Astrocyte (in vitro differentiated cells and primary cell): ENCODE measurements at regions not wholly inside any gene's neighbourhood (a gene's known extent, or its start where the extent isn't known, plus 50 kb on each side); places are given as distances from the start of the nearest gene placed in this dataset.
A peak's percentile ranks its signal among the peaks of the same experiment; 100 is the strongest.

Experiments used
- DNase-seq: peaks from one replicate; pipeline ENCODE4 v3.0.0-alpha.2; 2010; ENCODE audit warnings: low read depth
- FAIRE-seq: peaks from 2 replicates; lab custom pipeline; 2011; peaks lifted over from hg19 to GRCh38; lab: Jason Lieb, UNC
- H2AFZ ChIP-seq: 2 replicates; pipeline ENCODE4 v1.6.0; 2012; ENCODE audit warnings: low read depth, low read length, inconsistent platforms
- H3K27ac ChIP-seq: 2 replicates; pipeline ENCODE4 v1.5.1; 2011; ENCODE audit warnings: low read depth, low read length, inconsistent platforms
- H3K27me3 ChIP-seq: 2 replicates; pipeline ENCODE4 v1.6.0; 2011; ENCODE audit warnings: low read length, inconsistent platforms; ENCODE audit not compliant: insufficient read depth
- H3K36me3 ChIP-seq: 2 replicates; pipeline ENCODE4 v1.5.1; 2011; ENCODE audit warnings: low read length, inconsistent platforms; ENCODE audit not compliant: insufficient read depth
- H3K4me1 ChIP-seq: 2 replicates; pipeline ENCODE4 v1.5.1; 2011; ENCODE audit warnings: low read length, inconsistent platforms; ENCODE audit not compliant: insufficient read depth
- H3K4me2 ChIP-seq: 2 replicates; pipeline ENCODE4 v1.6.0; 2012; ENCODE audit warnings: low read length, inconsistent platforms
- H3K4me3 ChIP-seq: 2 replicates; pipeline ENCODE4 v1.5.1; 2011; ENCODE audit warnings: low read depth, mild to moderate bottlenecking, low read length, inconsistent platforms; ENCODE audit not compliant: insufficient read depth
- H3K79me2 ChIP-seq: 2 replicates; pipeline ENCODE4 v1.6.0; 2012; ENCODE audit warnings: mild to moderate bottlenecking, low read length, inconsistent platforms; ENCODE audit not compliant: insufficient read depth
- H3K9ac ChIP-seq: 2 replicates; pipeline ENCODE4 v1.6.0; 2012; ENCODE audit warnings: mild to moderate bottlenecking, low read length, inconsistent platforms
- H3K9me3 ChIP-seq: 2 replicates; pipeline ENCODE4 v1.5.1; 2012; ENCODE audit warnings: low read depth, mild to moderate bottlenecking, low read length, inconsistent platforms; ENCODE audit not compliant: insufficient read depth
- H4K20me1 ChIP-seq: 2 replicates; pipeline ENCODE4 v1.6.0; 2012; ENCODE audit warnings: low read length, inconsistent platforms; ENCODE audit not compliant: insufficient read depth
- H3K27ac Mint-ChIP-seq: one replicate; pipeline ENCODE4 v1.8.0; 2021; ENCODE audit warnings: mild to moderate bottlenecking, mixed read lengths; ENCODE audit not compliant: unreplicated experiment
- H3K27me3 Mint-ChIP-seq: one replicate; pipeline ENCODE4 v1.8.0; 2021; ENCODE audit warnings: low read depth, mixed read lengths; ENCODE audit not compliant: unreplicated experiment
- H3K36me3 Mint-ChIP-seq: one replicate; pipeline ENCODE4 v1.8.0; 2021; ENCODE audit warnings: low read depth, mixed read lengths; ENCODE audit not compliant: unreplicated experiment
- H3K4me1 Mint-ChIP-seq: one replicate; pipeline ENCODE4 v1.8.0; 2021; ENCODE audit warnings: low read depth, mixed read lengths; ENCODE audit not compliant: unreplicated experiment
- H3K4me3 Mint-ChIP-seq: one replicate; pipeline ENCODE4 v1.8.0; 2021; ENCODE audit warnings: mild to moderate bottlenecking, moderate library complexity, mixed read lengths; ENCODE audit not compliant: unreplicated experiment
- H3K9me3 Mint-ChIP-seq: one replicate; pipeline ENCODE4 v1.8.0; 2021; ENCODE audit warnings: mild to moderate bottlenecking, mixed read lengths; ENCODE audit not compliant: unreplicated experiment
- CTCF ChIP-seq: IDR thresholded peaks from 2 replicates; pipeline ENCODE4 v1.5.1; 2011; ENCODE audit warnings: low read depth, mild to moderate bottlenecking, inconsistent platforms, low read length, moderate library complexity; ENCODE audit not compliant: insufficient read depth
- EZH2 ChIP-seq: IDR thresholded peaks from 2 replicates; pipeline ENCODE4 v1.6.1; 2012; ENCODE audit warnings: mild to moderate bottlenecking, low read length, inconsistent platforms; ENCODE audit not compliant: insufficient read depth

DNA sequence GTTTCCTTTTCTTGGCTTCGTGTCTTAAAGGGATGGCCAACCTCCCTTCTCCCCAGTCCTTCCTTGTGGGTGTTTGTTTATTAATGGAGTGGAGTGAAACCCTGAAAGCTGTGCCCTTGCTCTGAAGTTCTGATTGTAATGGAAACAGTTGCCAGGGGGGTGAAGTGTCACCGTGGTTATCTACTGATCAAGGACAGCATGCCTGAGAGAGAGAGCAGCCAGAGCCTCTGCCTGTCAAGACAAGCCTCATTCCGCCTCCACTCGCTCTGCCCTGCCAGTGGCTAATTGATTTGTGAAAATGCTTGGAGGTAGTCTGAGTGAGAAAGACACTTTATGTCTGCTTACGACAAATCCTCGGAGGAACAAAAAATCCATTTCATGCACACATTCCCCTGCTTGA is 143.7 kb upstream of the SLC30A5 start:
- no peak overlapping the region for H3K27ac Mint-ChIP-seq
- no peak for FAIRE-seq
- DNase-seq = no peak
- H3K27me3 ChIP-seq = peaks cover 4% of the 10 kb centered on the region
- no peaks in the 10 kb centered on the region for H3K36me3 Mint-ChIP-seq
- peaks cover 19% of the 10 kb centered on the region for H3K4me1 Mint-ChIP-seq
- peak overlapping the region; percentile 42 for H2AFZ ChIP-seq
- H3K4me2 ChIP-seq = no peak overlapping the region
- H3K4me1 ChIP-seq = no peaks in the 10 kb centered on the region
- H3K4me3 ChIP-seq = no peak overlapping the region
- no peak overlapping the region for H3K27ac ChIP-seq
- peaks cover 12% of the 10 kb centered on the region for H3K27me3 Mint-ChIP-seq
- no peaks in the 10 kb centered on the region for H3K79me2 ChIP-seq
- H3K9me3 Mint-ChIP-seq = peaks cover 2% of the 10 kb centered on the region
- H3K4me3 Mint-ChIP-seq = no peak overlapping the region
- no peaks in the 10 kb centered on the region for H4K20me1 ChIP-seq
- H3K9ac ChIP-seq = no peak overlapping the region
- H3K9me3 ChIP-seq = no peaks in the 10 kb centered on the region
- TF ChIP-seq EZH2 (no peak), CTCF (no peak)
- H3K36me3 ChIP-seq = no peaks in the 10 kb centered on the region

DNA sequence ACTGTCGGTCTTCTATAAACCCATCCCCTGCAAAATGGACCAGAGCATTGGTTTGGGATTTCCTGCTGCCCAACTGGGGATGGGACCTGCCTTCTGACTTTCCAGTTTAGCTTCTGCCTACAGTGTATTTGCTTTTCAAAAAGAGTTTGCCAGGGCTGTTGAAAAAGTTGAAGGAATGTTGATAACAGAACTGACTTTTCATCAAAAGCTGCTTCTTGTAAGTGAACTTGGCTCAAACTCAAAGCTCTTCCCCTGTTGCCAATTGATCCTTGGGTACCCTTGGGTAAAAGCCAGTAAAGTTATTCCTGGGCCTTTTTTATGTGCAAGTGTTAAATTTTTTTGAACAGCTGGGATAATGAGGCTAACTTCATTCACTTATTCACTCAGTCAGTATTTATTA is 142.9 kb upstream of the SLC30A5 start:
- Histone ChIP-seq H3K4me1 (no peaks in the 10 kb centered on the region), H3K79me2 (no peaks in the 10 kb centered on the region), H3K4me3 (no peak overlapping the region), H3K27me3 (peaks cover 4% of the 10 kb centered on the region), H3K4me2 (no peak overlapping the region), H2AFZ (no peak overlapping the region), H3K9me3 (no peaks in the 10 kb centered on the region), H3K36me3 (no peaks in the 10 kb centered on the region), H4K20me1 (no peaks in the 10 kb centered on the region), H3K9ac (no peak overlapping the region), H3K27ac (no peak overlapping the region)
- H3K27me3 Mint-ChIP-seq = peaks cover 15% of the 10 kb centered on the region
- no peak for DNase-seq
- no peaks in the 10 kb centered on the region for H3K36me3 Mint-ChIP-seq
- H3K27ac Mint-ChIP-seq = no peak overlapping the region
- peaks cover 19% of the 10 kb centered on the region for H3K4me1 Mint-ChIP-seq
- FAIRE-seq = no peak
- H3K9me3 Mint-ChIP-seq = peaks cover 2% of the 10 kb centered on the region
- no peak for TF ChIP-seq CTCF
- no peak for TF ChIP-seq EZH2
- H3K4me3 Mint-ChIP-seq = no peak overlapping the region

GRCh38 chr5:68953231-68953874 is 140.5 kb upstream of the SLC30A5 start:
- Mint-ChIP-seq H3K27me3 (peaks cover 10% of the 10 kb centered on the region), H3K4me3 (no peak overlapping the region), H3K27ac (no peak overlapping the region), H3K4me1 (peaks cover 19% of the 10 kb centered on the region), H3K9me3 (peaks cover 6% of the 10 kb centered on the region), H3K36me3 (no peaks in the 10 kb centered on the region)
- TF ChIP-seq EZH2 (no peak), CTCF (no peak)
- H3K4me1 ChIP-seq = no peaks in the 10 kb centered on the region
- H3K36me3 ChIP-seq = no peaks in the 10 kb centered on the region
- no peak overlapping the region for H3K9ac ChIP-seq
- no peaks in the 10 kb centered on the region for H3K9me3 ChIP-seq
- no peak overlapping the region for H3K4me3 ChIP-seq
- peaks cover 2% of the 10 kb centered on the region for H3K27me3 ChIP-seq
- no peaks in the 10 kb centered on the region for H4K20me1 ChIP-seq
- FAIRE-seq = no peak
- H3K27ac ChIP-seq = no peak overlapping the region
- H3K79me2 ChIP-seq = no peaks in the 10 kb centered on the region
- no peak overlapping the region for H3K4me2 ChIP-seq
- no peak overlapping the region for H2AFZ ChIP-seq
- peak; percentile 8 for DNase-seq
